Upper lobe of left lung (tissue), 4 donors: ENCODE measurements at regions not wholly inside any gene's neighbourhood (a gene's known extent, or its start where the extent isn't known, plus 50 kb on each side); places are given as distances from the start of the nearest gene placed in this dataset.

ENCODE experiments used
- CTCF ChIP-seq, 6 experiments: fragments of 450-650 bp in 4 of 6; fragments of 200-600 bp in 2 of 6; sonication (generic) in 2 of 6; IDR thresholded peaks; one replicate each; pipeline ENCODE4 v1.5.1; 2016 to 2019; ENCODE audit warnings: antibody characterized with exemption in 6 of 6
- POLR2A ChIP-seq, 4 donors: fragments of 450-650 bp; IDR thresholded peaks; one replicate each; pipeline ENCODE4 v1.5.1; 2016 to 2017; ENCODE audit warnings: antibody characterized with exemption in 4 of 4, mild to moderate bottlenecking in 2 of 4

- TF ChIP-seq CTCF (IDR thresholded peaks at IDR 0.05) (no peak), POLR2A (IDR thresholded peaks at IDR 0.05) (no peak)
Measured at GRCh38 chr18:1463981-1464380, 559.3 kb downstream of the ADCYAP1 start.
